NCI-H2227 (cell line): ENCODE measurements at regions not wholly inside any gene's neighbourhood (a gene's known extent, or its start where the extent isn't known, plus 50 kb on each side); places are given as distances from the start of the nearest gene placed in this dataset.
A peak's percentile ranks its signal among the peaks of the same experiment; 100 is the strongest.

Experiments
- DNase-seq: peaks from one replicate; lab custom pipeline; 2025; ENCODE audit not compliant: unreplicated experiment; lab: John Stamatoyannopoulos, UW

GRCh38 chr11:57100638-57101331 lies 81.0 kb upstream of the LRRC55 start:
- peak; percentile 80 for DNase-seq

GRCh38 chr11:57103899-57104605 lies 77.7 kb upstream of the LRRC55 start:
- peak; percentile 26 for DNase-seq

DNA sequence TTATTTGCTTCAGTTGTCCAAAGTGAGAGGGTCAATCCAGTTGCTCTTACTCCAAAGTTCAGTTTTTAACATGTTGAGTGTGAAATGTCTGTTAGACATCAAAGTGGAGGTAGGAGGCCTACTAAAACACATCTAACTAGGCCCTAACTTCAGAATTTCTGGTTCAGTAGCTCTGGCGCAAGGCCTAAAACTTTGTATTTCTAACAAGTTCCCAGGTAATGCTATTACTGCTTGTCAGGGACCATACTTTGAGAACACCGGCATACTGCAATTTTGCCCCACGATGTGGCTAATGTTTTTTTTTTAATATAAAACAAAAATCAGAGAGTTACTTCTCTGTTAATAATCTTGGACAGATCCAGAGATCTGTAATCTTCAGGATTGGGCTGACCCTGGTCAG lies 72.4 kb upstream of the LRRC55 start:
- no peak for DNase-seq

DNA sequence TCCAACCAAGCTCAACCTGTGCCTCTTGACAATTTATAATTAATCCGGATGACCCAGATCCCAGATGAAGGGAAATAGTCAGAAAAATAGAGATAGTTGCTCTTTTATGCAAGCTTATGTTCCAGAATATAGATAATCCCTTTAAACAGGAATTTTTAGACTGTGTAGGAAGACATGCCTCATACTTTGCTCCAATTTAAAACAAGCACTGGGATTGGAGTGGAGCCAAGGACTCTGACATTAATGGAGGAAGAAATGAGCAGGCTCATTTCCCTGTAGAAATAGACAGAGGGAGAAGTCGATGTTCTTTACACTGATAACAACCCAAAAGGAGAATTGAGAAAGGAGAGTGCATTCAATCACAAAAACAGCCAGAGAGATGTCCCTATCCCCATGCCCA lies 70.1 kb upstream of the LRRC55 start:
- no peak for DNase-seq

- DNase-seq: peak; percentile 29
These were observed 65.1 kb upstream of the LRRC55 start for GRCh38 chr11:57116654-57117053.

- no peak for DNase-seq
These were observed 61.4 kb upstream of the LRRC55 start for GRCh38 chr11:57120192-57120965.

GRCh38 chr11:57121996-57122395 lies 59.8 kb upstream of the LRRC55 start:
- no peak for DNase-seq

DNA sequence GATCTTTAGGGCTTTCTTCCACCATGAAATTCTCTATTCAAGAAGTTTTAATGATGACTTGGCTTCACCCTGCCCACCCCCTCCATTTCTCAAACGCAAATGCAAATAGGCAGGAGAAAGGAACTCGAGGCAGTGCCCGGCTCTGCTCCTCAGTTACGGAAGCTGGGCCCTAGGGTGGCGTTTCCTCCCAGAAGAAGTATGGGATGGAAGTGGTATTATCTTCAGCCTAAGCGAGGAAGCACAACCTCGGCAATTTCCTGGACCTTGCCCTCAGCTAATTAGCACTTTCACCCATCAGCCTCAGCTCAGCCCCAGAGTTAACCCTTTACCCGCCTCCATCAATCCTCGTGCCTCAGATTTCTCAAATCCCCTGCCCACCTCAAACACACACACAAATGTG lies 58.2 kb upstream of the LRRC55 start:
- no peak for DNase-seq

- no peak for DNase-seq
These were observed 57.2 kb upstream of the LRRC55 start for GRCh38 chr11:57124505-57124904.

DNA sequence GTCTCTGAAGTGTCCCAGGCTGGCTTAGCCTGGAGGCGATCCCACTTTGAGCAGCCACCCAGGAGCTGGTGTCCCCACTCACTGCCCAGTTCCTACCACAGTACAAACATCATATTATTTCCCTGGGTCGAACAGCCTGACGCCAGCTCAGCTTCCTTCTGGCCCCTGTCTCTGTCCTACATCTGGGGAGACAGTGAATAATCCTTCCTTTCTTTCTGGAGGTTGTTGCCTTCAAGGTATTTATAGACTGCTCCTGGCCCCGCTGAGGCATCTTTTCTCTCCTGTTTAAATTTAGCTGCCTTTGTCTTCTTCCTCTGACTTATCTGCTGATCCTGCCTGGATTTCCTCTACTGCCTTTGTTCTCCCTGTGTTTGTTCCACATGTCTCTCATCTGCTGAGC lies 56.8 kb upstream of the LRRC55 start:
- no peak for DNase-seq

- no peak for DNase-seq
These were observed 54.9 kb upstream of the LRRC55 start for GRCh38 chr11:57126766-57127400.

DNA sequence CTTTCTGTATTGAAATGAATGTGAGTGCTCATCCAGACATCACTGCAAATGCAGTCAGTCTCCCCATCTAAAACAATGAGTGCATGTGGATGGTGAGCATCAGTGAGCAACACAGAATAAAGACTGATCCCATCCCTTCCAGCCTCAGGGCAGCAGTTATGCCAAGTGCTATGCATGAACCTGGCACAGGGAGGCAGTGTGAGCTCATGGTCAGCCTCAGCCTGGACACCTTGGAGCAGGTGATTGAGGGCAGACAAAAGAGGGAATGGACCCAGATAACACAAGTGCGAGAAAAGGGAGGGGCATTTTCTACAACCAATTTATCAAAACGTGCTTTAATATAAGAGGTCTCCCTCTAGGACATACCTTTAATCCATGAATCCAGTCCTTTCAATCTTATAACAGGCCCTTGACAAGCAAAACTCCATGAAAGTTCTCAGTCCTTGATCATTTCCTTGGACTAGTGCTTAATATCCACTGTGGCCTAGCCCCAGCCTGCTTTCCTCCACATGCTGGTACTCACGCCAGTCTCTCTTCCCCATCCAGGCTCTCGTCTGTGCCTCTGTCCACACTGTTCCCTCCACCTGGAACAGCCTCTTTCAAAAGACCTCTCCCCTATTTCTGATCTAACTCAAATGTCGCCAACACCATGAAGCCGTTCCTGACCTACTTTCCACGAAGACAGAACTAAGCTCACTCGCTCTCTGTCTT lies 50.5 kb upstream of the LRRC55 start:
- peak; percentile 55 for DNase-seq
